ENCODE measurements at regions not wholly inside any gene's neighbourhood (a gene's known extent, or its start where the extent isn't known, plus 50 kb on each side); places are given as distances from the start of the nearest gene placed in this dataset.

DNA sequence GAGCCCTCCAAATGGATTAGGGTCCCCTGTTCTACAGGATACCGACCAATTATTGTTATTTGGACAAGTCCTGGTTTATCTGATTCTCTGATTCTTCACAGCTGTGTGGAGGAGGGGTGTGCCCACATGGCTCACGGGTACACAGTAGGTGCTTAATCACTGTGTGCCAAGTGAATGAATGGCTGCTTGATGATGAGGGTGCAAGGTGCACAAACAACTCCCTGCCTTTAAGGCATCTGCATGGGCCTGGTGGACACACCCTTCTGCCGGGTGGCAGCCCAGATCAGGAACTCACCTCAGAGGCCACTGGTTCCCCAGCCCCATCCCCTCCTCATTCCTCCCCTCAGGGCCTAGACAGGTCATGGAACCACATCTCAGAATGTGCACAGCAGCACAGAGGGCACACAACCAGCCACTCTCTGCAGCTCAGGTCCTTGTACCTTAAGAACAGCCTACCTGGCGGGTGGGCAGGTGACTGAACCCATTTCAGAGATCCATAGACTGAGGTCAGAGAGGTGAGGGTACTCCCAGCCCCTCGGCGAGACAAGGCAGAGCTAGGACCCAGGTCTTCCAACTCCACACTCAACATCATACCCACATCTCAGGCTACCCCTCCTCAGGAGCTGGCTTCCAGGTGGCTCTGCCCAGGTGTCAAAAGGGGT, 50.3 kb downstream of the SHANK2 start:
- DNase-seq, result no peak
- in situ Hi-C loops (cut with HindIII; ENCODE audit: low pct_ligation_motif_present, low pct_unique_long_range_greater_than_20kb, low sequenced_read_pairs), result no loop called here

DNA sequence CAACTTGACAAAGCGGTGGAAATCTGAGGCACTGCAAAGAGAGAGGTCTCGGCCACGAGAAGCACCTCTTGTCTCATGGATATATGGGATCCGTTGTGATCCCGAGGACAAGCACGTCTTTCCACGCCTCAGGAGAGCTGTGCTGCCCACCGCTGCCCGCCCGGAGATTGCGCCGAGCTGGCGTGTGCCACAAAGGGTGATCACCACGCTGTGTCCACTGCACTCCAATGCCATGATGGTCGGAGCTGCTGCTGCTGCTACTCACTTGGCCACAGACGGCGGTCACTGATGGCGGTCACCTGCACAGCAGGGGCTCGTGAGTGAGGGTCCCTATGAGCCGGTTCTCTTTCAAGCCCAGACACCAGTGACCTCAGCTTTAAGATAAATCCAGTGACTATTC, 51.1 kb downstream of the SHANK2 start:
- in situ Hi-C loops (cut with HindIII; ENCODE audit: low pct_ligation_motif_present, low pct_unique_long_range_greater_than_20kb, low sequenced_read_pairs), result no loop called here

GRCh38 chr11:71200761-71201160, 51.6 kb downstream of the SHANK2 start:
- DNase-seq, result no peak
- in situ Hi-C loops (cut with HindIII; ENCODE audit: low pct_ligation_motif_present, low pct_unique_long_range_greater_than_20kb, low sequenced_read_pairs), result no loop called here

More for the DNA sequence above, 51.1 kb downstream of the SHANK2 start:
- no peak for DNase-seq

DNA sequence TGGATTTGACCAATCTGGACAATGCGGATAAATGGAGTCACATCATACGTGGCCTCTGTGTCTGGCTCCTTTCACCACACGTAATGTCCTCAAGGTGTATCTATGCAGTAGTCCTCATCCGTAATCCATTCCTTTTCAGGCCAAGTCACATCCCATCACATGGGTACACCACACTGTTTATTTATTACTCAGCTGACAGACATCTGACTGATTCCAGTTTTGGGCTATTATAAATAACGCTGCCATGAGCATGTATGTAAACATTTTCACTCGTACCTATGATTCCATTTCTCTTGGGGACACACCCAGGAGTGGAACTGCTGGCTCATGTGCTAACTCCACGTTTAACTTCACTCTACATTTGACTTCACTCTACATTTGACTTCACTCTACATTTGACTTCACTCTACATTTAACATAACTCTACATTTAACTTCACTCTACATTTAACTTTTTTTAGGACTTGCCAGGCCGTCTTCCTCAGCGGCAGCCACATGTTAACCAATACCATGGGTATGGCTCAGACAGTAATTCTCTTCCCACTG, 52.1 kb downstream of the SHANK2 start:
- in situ Hi-C loops (cut with HindIII; ENCODE audit: low pct_ligation_motif_present, low pct_unique_long_range_greater_than_20kb, low sequenced_read_pairs), result no loop called here
- no peak for DNase-seq

GRCh38 chr11:71199226-71199820, 53.1 kb downstream of the SHANK2 start:
- in situ Hi-C loops (cut with HindIII; ENCODE audit: low pct_ligation_motif_present, low pct_unique_long_range_greater_than_20kb, low sequenced_read_pairs), result loop anchor here (10.0 kb wide), 1 partner anchor 55 kb away; the partner anchor contains the start of gene SHANK2
- DNase-seq, result no peak

- DNase-seq, result no peak
- in situ Hi-C loops (cut with HindIII; ENCODE audit: low pct_ligation_motif_present, low pct_unique_long_range_greater_than_20kb, low sequenced_read_pairs), result loop anchor here (10.0 kb wide), 1 partner anchor 56 kb away; the partner anchor contains the start of gene SHANK2
Observed at GRCh38 chr11:71198823-71199165, 53.6 kb downstream of the SHANK2 start.

GRCh38 chr11:71198141-71198822, 54.1 kb downstream of the SHANK2 start:
- in situ Hi-C loops (cut with HindIII; ENCODE audit: low pct_ligation_motif_present, low pct_unique_long_range_greater_than_20kb, low sequenced_read_pairs), result loop anchor here (10.0 kb wide), 1 partner anchor 57 kb away; the partner anchor contains the start of gene SHANK2
- DNase-seq, result no peak

DNA sequence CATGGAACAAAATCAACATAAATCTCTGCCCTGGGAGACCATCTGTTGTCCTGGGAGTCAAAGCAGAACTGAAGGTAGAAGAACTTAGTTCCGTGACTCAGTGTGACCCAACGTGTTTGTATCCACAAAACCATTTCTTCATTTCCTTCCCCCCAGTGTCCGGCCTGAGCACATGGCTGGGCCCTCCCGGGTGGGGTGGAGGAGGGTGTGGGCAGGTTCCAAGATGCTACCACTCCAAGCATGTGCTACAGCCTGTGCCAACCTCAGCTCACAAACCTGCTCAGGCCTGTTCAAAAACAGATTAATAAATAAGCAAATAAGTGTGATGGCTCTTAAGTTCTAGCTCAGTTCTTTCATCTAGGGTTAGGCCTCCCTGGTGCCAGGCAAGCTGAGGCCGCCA, 55.3 kb downstream of the SHANK2 start:
- DNase-seq, result no peak
- in situ Hi-C loops (cut with HindIII; ENCODE audit: low pct_ligation_motif_present, low pct_unique_long_range_greater_than_20kb, low sequenced_read_pairs), result loop anchor here (10.0 kb wide), 1 partner anchor 58 kb away; the partner anchor contains the start of gene SHANK2

- in situ Hi-C loops (cut with HindIII; ENCODE audit: low pct_ligation_motif_present, low pct_unique_long_range_greater_than_20kb, low sequenced_read_pairs), result loop anchor here (10.0 kb wide), 1 partner anchor 60 kb away; the partner anchor contains the start of gene SHANK2
- DNase-seq, result no peak
Observed at GRCh38 chr11:71194710-71195109, 57.7 kb downstream of the SHANK2 start.

- no peak for DNase-seq
- in situ Hi-C loops (cut with HindIII; ENCODE audit: low pct_ligation_motif_present, low pct_unique_long_range_greater_than_20kb, low sequenced_read_pairs), result loop anchor here (10.0 kb wide), 1 partner anchor 61 kb away; the partner anchor contains the start of gene SHANK2
Observed at GRCh38 chr11:71193431-71193830, 58.9 kb downstream of the SHANK2 start.

DNA sequence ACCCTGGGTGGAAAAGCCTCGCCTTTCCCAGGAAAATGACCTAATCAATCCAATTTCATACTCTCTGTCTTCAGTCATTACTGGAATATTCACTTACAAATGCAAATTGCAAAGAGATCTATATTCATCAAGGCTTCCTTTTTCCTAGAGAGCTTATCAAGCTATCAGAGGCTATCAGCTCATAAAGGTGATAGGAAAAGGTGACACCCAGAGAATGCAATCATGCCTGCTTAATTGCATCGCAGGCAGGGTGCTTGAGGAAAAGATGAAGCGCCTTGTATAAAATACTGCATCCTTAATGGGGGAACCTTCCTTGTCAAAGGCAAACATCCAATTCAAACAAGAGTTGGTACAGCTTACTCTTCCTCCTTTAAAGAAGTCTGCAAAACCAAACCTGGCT, 59.7 kb downstream of the SHANK2 start:
- in situ Hi-C loops (cut with HindIII; ENCODE audit: low pct_ligation_motif_present, low pct_unique_long_range_greater_than_20kb, low sequenced_read_pairs), result loop anchor here (10.0 kb wide), 1 partner anchor 62 kb away; the partner anchor contains the start of gene SHANK2

GRCh38 chr11:71191201-71191600, 61.2 kb downstream of the SHANK2 start:
- in situ Hi-C loops (cut with HindIII; ENCODE audit: low pct_ligation_motif_present, low pct_unique_long_range_greater_than_20kb, low sequenced_read_pairs), result loop anchor here (10.0 kb wide), 1 partner anchor 64 kb away; the partner anchor contains the start of gene SHANK2
- DNase-seq, result no peak

More for the DNA sequence above, 59.7 kb downstream of the SHANK2 start:
- DNase-seq, result no peak

DNA sequence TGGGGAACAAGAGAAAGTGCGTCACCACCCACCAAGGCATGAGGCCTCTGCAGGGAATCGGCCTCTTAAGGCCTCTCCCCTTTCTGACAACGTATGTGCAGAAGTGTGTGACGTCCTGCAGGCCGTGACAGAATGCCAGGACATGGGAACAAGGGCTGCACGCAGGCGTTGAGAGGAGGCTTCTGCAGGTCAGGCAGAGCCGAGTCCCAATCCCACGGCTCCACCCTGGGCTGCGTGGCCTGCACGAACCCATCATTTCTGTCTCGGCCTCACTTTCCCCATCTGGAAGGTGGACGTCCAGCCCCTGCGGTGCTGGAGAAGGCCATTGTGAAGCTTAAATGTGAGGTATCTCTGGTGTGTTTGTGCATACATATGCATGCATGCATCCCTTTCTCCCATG, 61.8 kb downstream of the SHANK2 start:
- no peak for DNase-seq
- in situ Hi-C loops (cut with HindIII; ENCODE audit: low pct_ligation_motif_present, low pct_unique_long_range_greater_than_20kb, low sequenced_read_pairs), result loop anchor here (10.0 kb wide), 1 partner anchor 64 kb away; the partner anchor contains the start of gene SHANK2

DNA sequence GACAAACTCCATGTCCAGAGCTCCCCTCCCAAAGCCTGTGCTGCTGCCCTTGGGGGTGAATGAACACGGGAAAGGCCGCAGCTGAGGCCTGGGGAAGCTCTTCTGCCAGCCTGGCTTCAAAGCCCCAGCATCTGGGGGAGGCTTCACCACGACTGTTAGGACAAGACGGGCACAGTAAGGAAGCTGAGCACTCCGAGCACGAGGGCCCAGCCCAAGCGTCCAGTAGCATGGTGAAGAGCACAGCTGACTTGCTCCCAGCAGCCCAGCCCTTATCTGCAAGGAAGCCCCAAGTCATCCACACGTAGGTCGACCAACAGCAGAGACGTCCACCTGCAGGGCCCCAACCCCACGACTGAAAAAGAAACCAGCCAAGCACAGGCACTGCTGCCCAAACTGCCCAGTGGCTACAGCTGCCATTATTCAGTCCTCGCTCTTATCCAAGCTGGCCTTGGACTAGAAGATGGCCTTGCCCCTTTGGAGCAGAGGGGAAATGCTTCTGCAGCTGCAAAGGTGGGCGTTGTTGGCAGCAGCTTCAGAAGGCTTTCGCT, 62.5 kb downstream of the SHANK2 start:
- in situ Hi-C loops (cut with HindIII; ENCODE audit: low pct_ligation_motif_present, low pct_unique_long_range_greater_than_20kb, low sequenced_read_pairs), result loop anchor here (10.0 kb wide), 1 partner anchor 65 kb away; the partner anchor contains the start of gene SHANK2
- DNase-seq, result no peak

DNA sequence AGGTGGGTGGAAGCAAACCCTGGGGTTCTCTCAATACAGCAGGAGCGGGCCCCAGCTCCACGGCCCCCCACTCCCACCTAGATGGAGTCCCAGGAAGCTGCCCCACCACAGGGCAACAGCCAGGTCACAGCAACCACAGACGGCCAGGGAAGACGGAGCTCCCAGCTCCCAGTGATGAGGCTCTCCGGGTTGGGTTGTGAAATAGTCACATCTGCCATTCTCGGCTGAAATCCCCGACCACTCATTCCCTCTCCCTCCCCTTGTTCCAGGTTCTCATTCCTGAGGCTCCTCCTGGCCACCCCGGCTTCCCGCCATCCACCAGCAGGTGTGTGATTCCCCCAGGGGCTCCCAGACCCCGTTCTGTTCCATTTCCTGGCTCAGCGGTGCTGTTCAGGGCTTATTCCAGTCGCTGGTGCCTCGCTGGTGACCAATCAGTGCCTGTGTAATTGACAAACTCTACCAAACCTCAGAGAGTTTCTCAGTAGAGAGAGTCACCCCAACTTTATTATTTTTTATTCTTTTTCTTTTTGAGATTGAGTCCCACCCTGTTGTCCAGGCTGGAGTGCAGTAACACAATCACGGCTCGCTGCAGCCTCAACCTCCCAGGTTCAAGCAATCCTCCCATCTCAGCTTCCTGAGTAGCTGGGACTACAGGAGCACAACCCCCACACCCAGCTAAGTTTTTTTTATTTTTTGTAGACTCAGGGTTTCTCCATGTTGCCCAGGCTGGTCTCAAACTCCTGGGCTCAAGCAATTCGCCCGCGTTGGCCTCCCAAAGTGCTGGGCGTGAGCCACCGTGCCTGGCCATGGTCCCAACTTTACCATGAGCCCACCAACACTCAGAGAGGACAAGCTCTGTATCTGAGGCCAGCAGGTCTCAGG, 63.2 kb downstream of the SHANK2 start:
- in situ Hi-C loops (cut with HindIII; ENCODE audit: low pct_ligation_motif_present, low pct_unique_long_range_greater_than_20kb, low sequenced_read_pairs), result no loop called here
- DNase-seq, result no peak

DNA sequence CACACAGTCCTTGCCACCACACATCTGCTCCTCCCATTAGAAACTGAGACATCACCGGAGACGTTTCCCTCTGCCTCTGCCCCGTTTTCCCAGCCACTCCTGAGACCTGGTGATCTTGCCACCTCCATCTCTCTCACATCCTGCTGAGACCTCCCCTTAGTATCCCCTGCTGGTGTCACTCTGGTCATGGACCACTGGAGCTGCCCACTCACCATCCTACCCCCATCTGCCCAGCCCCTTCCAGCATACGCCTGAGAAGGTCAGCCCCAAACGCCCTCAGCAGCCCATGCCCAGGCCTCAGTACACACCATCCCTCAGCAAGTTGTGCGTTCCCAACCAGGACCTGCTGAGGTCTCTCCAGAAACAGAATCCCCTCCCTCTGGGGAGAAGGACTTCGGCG, 64.3 kb downstream of the SHANK2 start:
- in situ Hi-C loops (cut with HindIII; ENCODE audit: low pct_ligation_motif_present, low pct_unique_long_range_greater_than_20kb, low sequenced_read_pairs), result no loop called here

GRCh38 chr11:71186806-71187205, 65.6 kb downstream of the SHANK2 start:
- in situ Hi-C loops (cut with HindIII; ENCODE audit: low pct_ligation_motif_present, low pct_unique_long_range_greater_than_20kb, low sequenced_read_pairs), result no loop called here
- DNase-seq, result no peak

More for the DNA sequence above, 64.3 kb downstream of the SHANK2 start:
- DNase-seq, result no peak

GRCh38 chr11:71185411-71185810, 67.0 kb downstream of the SHANK2 start:
- in situ Hi-C loops (cut with HindIII; ENCODE audit: low pct_ligation_motif_present, low pct_unique_long_range_greater_than_20kb, low sequenced_read_pairs), result no loop called here
- no peak for DNase-seq

All from ACHN (cell line).